ELR (cell line): ENCODE measurements at regions not wholly inside any gene's neighbourhood (a gene's known extent, or its start where the extent isn't known, plus 50 kb on each side); places are given as distances from the start of the nearest gene placed in this dataset.
"Not testable (repeated sequence)": the region's sequence is repeated elsewhere in the genome, so short reads cannot be mapped to it uniquely, and the experiment has no call there.

Source experiments
- DNase-seq: peaks from one replicate; pipeline ENCODE4 v3.0.0-alpha.2; 2015; ENCODE audit warnings: low read depth

DNA sequence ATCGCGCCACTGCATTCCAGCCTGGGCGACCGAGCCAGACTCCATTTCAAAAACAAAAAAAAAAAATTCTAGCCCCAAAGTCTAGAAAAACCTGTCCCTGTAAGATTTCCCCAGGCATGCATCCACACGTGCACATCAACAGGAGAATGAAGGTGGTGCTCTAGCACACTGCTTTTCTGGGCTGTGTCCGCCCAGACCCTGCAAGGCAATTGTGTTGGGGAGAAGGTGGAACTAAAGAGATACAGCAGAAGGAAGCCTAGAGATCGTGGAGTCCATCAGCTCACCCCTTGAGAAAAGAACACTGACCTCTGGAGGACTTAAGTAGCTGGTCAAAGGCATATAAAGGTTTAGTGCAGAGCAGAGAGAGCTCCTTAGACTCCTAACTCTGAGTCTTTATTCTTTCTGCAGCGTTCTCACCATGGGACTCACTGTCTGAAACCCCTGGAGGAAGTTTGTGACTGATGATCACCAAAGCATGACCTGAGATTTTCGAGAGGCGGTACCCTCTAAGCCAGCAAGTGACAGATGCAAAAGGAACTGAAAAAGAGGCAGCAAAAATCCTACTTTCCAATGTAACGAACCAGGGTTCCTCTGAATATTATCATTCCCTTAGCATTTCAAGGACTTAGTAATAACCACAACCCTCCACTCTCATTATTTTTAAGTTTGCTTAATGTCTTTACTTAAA, 179.8 kb downstream of the MEX3B start:
- DNase-seq: no peak

DNA sequence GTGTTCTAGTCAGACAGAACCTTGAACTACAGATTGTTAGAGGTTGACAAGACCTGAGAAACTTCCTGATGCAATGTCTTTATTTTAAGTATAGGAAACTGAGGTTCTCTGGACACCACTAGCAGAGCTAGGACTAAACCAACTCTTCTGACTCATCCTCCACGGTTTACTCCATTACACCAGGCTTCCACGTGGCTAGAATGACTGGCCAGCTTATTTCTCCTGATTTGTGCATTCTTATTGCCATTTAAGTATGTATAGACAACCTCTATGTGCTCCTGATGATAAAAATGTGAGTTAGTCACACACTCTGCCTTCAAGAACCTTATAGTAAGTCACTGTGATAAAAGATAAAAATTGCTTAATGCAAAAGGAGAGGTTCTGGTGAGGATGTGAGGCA, 182.7 kb downstream of the MEX3B start:
- peak; percentile 17 for DNase-seq

DNA sequence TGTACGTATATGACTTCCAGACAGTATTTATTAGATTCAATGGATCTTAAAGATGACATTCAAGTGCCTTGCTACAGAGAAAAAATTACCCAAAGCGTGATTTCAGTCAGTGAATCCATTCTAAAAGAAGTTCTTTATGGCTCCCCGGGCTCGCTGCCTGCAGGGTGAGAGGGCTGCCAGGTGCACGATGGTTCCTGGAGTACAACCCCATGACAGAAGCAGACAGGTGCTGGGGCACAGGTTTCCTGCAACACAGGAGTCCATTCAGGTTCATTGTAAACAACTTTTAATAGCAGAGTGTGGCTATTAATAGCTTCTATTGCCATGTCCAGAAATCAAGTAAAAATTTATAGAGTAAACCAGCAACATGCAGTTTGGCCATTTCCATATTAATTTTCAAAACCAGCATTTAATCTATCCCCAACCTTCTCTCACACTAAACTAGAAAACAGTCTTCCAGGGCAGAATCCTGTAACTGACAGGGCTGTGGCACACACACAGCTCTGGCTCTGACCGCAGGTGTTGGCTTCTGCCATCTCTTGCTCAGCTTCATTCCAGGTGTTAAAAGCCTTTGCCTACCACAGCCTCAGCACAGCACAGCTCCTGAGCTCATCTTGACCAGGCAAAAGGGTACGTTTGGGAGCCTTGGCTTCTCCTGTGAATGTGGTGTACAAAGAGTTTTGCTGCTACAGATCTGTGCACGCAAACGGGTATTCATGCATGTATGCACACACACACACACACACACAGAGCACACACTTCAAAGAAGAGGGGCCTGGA, 185.9 kb downstream of the MEX3B start:
- DNase-seq: no peak

GRCh38 chr15:81858586-81858985, 187.2 kb downstream of the MEX3B start:
- DNase-seq: no peak

- no peak for DNase-seq
These were observed 187.7 kb downstream of the MEX3B start for GRCh38 chr15:81858136-81858535.

- DNase-seq: no peak
These were observed 189.2 kb downstream of the MEX3B start for GRCh38 chr15:81856634-81857026.

DNA sequence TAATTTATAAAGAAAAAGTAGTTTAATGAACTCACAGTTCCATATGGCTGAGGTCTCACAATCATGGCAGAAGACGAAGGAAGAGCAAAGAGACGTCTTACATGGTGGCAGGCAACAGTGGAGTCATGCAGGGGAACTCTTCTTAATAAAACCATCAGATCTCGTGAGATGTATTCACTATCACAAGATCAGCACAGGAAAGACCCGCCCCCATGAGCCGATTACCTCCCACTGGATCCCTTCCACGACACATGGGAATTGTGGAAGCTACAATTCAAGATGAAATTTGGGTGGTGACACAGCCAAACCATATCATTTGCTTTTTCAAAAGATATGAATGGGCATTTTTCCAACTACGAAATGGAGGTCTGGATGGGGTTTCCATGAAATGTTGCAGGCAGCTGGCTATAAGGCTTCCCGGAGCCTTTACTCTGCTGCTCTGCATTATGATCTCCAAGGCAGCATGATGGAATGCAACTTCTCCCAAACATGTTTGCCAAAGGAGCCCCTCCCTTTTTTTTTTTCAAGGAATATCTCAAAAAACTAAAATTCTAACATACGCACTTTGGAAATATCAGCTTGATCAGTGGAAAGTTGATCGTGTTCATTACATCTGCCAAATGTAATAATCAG, 189.7 kb downstream of the MEX3B start:
- DNase-seq: no peak

GRCh38 chr15:81853150-81853748, 192.6 kb downstream of the MEX3B start:
- DNase-seq: no peak

DNA sequence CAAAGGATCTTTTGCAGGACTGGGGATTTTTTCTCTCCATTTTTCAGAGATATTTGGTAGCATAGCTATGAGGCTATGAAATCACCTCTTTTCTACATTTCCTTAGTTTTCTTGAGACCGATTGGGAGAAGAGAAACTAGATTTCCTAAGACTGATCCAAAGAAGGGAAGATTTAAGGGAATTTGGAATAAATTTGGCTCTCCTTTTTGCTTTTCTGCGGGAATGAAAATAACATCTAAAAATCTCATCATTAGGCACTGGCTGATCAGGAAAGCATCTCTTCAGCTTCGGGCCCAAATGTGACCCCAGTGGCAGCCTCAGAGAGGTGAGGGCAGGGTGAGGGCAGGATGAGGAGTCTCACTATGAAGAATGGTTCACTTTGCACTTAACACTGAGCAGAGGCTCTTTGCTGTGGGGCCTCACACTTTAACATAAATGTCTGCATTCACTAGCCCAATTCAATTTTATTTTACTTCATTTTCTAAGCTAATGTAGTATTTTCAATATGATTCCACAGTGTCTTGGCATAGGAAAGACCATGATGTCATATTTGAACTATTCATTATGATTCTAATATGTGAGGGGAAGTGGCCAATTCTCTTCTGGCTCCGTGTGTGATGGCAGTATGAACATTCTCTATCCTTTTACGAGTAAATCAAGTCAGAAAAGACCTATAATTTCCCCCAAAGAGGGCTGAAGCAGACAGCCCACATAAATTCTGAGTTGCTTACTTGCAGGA, 193.2 kb downstream of the MEX3B start:
- DNase-seq: no peak

DNA sequence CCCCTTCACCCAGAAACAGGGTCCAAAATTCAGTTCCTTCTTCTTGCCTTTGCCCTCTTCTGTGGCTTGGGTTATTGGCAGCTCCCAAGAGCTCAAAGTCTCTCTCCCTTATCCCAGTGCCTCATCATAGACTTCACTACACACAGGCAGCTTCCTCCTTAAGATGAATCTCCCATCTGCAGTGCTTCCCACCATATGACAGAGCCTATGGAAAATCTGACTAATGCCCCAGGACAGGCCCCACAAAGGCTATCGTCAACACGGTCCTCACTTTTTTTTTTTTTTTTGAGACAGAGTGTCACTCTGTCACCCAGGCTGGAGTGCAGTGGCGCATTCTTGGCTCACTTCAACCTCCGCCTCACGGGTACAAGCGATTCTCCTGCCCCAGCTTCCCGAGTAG, 194.1 kb downstream of the MEX3B start:
- no peak for DNase-seq

- DNase-seq: no peak
These were observed 194.5 kb downstream of the MEX3B start for GRCh38 chr15:81851325-81851724.

DNA sequence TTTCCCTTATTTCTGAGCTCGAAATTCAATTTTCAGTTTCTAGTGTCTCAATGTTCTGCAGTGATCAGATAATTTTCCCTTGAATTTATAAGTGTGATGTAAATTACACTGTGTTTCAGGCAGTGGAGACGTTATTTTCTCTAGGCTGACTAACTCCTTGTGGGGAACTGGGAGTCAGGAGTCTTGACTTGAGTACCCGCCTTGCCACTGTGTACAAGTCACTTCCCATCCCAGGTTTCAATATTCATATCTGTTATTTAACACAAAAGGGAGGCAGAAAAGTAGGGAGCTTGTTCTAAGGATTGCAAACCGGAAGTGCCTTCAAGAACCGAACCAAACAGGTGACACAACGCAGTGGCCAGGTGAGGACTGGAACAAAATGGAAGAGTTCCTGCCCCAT, 196.5 kb downstream of the MEX3B start:
- DNase-seq: no peak

GRCh38 chr15:81848701-81849100, 197.1 kb downstream of the MEX3B start:
- no peak for DNase-seq

- DNase-seq: no peak
These were observed 201.9 kb downstream of the MEX3B start for GRCh38 chr15:81843757-81844407.

GRCh38 chr15:81843226-81843625, 202.6 kb downstream of the MEX3B start:
- no peak for DNase-seq

- no peak for DNase-seq
These were observed 206.4 kb downstream of the MEX3B start for GRCh38 chr15:81839387-81839786.

DNA sequence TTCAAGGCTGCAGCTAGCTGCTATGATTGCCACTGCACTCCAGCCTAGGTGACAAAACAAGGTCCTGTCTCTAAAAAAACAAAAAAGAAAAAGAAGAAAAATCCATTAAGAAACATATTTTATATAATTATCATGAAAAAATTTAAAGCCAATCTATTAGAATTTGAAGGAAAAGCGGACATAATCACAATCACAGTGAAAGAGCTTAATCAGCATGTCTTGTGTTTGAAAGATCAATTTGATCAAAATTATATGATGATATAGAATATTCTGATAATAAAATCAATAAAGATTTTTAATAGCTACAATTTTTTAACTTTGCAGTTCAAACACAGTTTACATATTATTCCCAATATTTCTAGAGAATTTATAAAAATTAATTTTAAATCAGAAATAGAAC, 210.1 kb downstream of the MEX3B start:
- DNase-seq: no peak

GRCh38 chr15:81830520-81830919, 215.3 kb downstream of the MEX3B start:
- DNase-seq: no peak

- DNase-seq: no peak
These were observed 215.9 kb downstream of the MEX3B start for GRCh38 chr15:81829918-81830317.

DNA sequence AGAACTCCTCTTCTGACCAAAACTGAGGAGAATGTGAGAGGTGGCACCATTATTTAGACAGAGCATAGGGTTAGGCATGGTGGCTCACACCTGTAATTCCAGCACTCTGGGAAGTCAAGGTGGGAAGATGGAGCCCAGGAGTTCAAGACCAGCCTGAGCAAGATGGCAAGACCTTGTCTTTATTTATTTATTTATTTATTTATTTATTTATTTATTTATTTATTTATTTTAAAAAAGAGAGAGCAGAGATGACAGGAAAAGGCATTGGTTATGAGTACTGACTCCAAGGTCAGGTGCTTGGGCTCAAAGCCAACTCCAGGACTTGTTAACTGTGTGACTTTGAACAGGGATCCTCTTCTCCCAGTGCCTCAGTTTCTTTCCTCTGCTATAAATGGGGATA, 217.7 kb downstream of the MEX3B start:
- no peak for DNase-seq

- no peak for DNase-seq
These were observed 220.7 kb downstream of the MEX3B start for GRCh38 chr15:81825136-81825535.

- not testable (repeated sequence) for DNase-seq
These were observed 223.2 kb downstream of the MEX3B start for GRCh38 chr15:81822587-81822986.
